ENCODE measurements at regions not wholly inside any gene's neighbourhood (a gene's known extent, or its start where the extent isn't known, plus 50 kb on each side); places are given as distances from the start of the nearest gene placed in this dataset.

- TF ChIP-seq CTCF (IDR thresholded peaks at IDR 0.05): no peak
- no peak for TF ChIP-seq POLR2A (IDR thresholded peaks at IDR 0.05)
Measured at GRCh38 chr11:110974731-110975130, 262.5 kb upstream of the ARHGAP20 start.
